ENCODE measurements at regions not wholly inside any gene's neighbourhood (a gene's known extent, or its start where the extent isn't known, plus 50 kb on each side); places are given as distances from the start of the nearest gene placed in this dataset.
"Not testable (repeated sequence)": the region's sequence is repeated elsewhere in the genome, so short reads cannot be mapped to it uniquely, and the experiment has no call there.

DNA sequence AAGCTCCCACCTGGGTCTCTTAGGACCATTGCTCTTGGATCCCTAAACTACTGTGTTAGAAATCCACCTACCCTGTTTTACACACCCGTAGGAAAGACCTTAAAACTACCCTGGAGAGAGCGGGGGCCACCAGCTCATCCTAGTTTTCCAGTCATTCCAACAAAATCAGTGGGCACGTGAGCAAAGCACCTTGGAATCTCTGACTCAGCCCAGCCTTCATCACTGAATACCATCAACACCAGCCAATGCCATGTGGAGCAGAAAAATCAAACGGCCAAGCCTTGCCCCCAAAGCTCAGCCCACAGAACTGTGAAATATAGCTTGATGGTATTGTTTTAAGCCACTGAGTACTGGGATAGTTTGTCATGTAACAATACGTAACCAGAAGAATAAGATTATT, 449.7 kb upstream of the CHAC2 start:
- no peak for FAIRE-seq
- no peak for DNase-seq (ENCODE audit: insufficient read length, low spot score)
- TF ChIP-seq POLR2AphosphoS5 (IDR thresholded peaks at IDR 0.05; ENCODE audit: low read depth, low read length): no peak
- no peak for TF ChIP-seq POU2F2 (IDR thresholded peaks at IDR 0.05; ENCODE audit: low read depth, low read length)
- TF ChIP-seq TAF1 (IDR thresholded peaks at IDR 0.05; ENCODE audit: low read depth, low read length): no peak
- no peak for TF ChIP-seq SPI1 (IDR thresholded peaks at IDR 0.05; ENCODE audit: low read depth, low read length)
- no peak for TF ChIP-seq PAX5 (IDR thresholded peaks at IDR 0.05; ENCODE audit: insufficient read depth, low read length, severe bottlenecking)
- no peak for TF ChIP-seq POLR2A (IDR thresholded peaks at IDR 0.05; ENCODE audit: low read depth, low read length)

DNA sequence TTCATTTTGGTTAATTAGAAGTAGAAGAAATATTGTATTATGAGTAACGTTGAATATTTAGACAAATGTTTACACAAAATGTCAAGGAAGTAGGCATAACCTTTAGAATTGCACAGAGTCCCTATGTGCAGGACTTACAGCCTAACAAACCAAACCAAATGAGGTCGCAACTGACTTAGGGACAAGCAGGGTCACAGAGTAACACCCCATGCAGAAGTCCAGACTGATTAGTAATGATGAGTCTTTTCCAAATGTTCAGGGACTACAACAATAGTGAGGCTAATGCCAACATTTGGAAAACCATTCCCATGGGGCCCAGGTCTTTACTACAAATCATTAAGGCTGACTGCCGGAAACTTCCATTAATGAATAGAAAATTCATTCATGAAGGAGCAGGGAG, 452.5 kb upstream of the CHAC2 start:
- TF ChIP-seq SPI1 (IDR thresholded peaks at IDR 0.05; ENCODE audit: low read depth, low read length) (no peak), POLR2AphosphoS5 (IDR thresholded peaks at IDR 0.05; ENCODE audit: low read depth, low read length) (no peak), PAX5 (IDR thresholded peaks at IDR 0.05; ENCODE audit: insufficient read depth, low read length, severe bottlenecking) (no peak), POU2F2 (IDR thresholded peaks at IDR 0.05; ENCODE audit: low read depth, low read length) (no peak), TAF1 (IDR thresholded peaks at IDR 0.05; ENCODE audit: low read depth, low read length) (no peak), POLR2A (IDR thresholded peaks at IDR 0.05; ENCODE audit: low read depth, low read length) (no peak)
- FAIRE-seq (no peak), DNase-seq (ENCODE audit: insufficient read length, low spot score) (no peak)

DNA sequence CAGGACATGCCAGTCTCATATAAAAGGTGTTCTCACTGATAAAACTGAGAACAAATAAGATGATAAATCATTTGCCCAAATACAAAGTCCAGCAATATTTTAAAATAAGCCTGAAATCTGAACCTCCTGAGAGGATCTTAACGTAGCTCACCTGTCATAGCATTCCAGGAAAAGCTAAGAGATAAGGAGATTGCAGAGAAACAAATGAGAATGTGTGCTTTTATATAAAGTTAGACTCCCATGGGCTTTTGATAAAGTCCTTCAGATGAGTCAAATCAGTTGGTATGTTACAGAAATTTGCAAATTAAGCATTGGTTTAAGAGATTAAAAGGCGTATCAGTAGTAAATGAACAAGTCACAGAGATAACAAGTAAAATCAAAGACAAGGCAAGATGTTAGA, 452.9 kb upstream of the CHAC2 start:
- no peak for DNase-seq (ENCODE audit: insufficient read length, low spot score)
- FAIRE-seq: no peak
- TF ChIP-seq POU2F2 (IDR thresholded peaks at IDR 0.05; ENCODE audit: low read depth, low read length) (no peak), PAX5 (IDR thresholded peaks at IDR 0.05; ENCODE audit: insufficient read depth, low read length, severe bottlenecking) (no peak), SPI1 (IDR thresholded peaks at IDR 0.05; ENCODE audit: low read depth, low read length) (no peak), POLR2A (IDR thresholded peaks at IDR 0.05; ENCODE audit: low read depth, low read length) (no peak), POLR2AphosphoS5 (IDR thresholded peaks at IDR 0.05; ENCODE audit: low read depth, low read length) (no peak), TAF1 (IDR thresholded peaks at IDR 0.05; ENCODE audit: low read depth, low read length) (no peak)

DNA sequence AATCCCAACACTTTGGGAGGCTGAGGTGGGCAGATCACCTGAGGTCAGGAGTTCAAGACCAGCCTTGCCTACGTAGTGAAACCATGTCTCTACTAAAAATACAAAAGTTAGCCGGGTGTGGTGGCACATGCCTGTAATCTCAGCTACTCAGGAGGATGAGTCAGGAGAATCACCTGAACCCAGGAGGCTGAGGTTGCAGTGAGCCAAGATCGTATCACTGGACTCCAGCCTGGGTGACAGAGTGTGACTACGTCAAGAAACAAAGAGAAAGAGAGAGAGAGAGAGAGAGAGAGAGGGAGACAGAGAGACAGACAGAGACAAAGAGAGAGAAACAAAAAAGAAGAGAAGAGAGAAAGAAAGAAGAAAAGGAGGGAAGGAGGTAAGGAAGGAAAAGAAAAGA, 454.0 kb upstream of the CHAC2 start:
- not testable (repeated sequence) for FAIRE-seq; DNase-seq (ENCODE audit: insufficient read length, low spot score)

DNA sequence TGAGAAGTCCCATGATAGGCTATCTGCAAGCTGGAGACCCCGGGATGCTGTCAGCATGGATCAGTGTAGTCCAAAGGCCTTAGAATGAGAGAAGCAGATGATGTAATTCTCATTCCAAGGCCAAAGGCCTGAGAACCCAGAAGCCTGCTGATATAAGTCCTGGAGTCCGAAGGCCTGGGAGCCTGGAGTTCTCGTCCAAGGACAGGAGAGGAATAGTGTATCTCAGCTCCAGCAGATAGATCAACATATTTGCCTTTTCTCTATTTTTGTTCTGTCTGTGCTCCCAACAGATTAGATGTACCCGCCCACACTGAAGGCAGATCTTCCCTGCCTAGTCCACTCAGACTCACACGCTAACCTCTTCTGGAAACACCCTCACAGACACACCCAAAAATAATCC, 454.9 kb upstream of the CHAC2 start:
- DNase-seq (ENCODE audit: insufficient read length, low spot score) (no peak), FAIRE-seq (no peak)
- no peak for TF ChIP-seq POLR2A (IDR thresholded peaks at IDR 0.05; ENCODE audit: low read depth, low read length)
- TF ChIP-seq SPI1 (IDR thresholded peaks at IDR 0.05; ENCODE audit: low read depth, low read length): no peak
- no peak for TF ChIP-seq POU2F2 (IDR thresholded peaks at IDR 0.05; ENCODE audit: low read depth, low read length)
- no peak for TF ChIP-seq PAX5 (IDR thresholded peaks at IDR 0.05; ENCODE audit: insufficient read depth, low read length, severe bottlenecking)
- TF ChIP-seq POLR2AphosphoS5 (IDR thresholded peaks at IDR 0.05; ENCODE audit: low read depth, low read length): no peak
- no peak for TF ChIP-seq TAF1 (IDR thresholded peaks at IDR 0.05; ENCODE audit: low read depth, low read length)

DNA sequence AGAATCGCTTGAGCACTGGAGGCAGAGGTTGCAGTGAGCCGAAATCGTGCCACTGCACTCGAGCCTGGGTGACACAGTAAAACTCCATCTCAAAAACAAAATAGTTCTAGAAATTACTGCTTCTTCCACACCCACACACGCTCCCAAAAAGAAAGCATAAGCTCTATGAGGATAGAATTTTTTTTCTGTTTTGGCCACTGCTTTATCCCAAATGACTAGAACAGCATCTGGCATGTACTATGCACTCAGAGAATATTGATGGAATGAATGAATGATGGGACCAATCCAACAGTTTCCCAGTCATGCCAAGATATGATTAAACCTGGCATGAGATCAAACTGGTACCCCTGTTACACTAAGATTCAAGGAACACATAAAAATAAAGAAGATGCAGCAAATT, 455.4 kb upstream of the CHAC2 start:
- no peak for FAIRE-seq
- TF ChIP-seq PAX5 (IDR thresholded peaks at IDR 0.05; ENCODE audit: insufficient read depth, low read length, severe bottlenecking) (no peak), POLR2AphosphoS5 (IDR thresholded peaks at IDR 0.05; ENCODE audit: low read depth, low read length) (no peak), SPI1 (IDR thresholded peaks at IDR 0.05; ENCODE audit: low read depth, low read length) (no peak), POU2F2 (IDR thresholded peaks at IDR 0.05; ENCODE audit: low read depth, low read length) (no peak), TAF1 (IDR thresholded peaks at IDR 0.05; ENCODE audit: low read depth, low read length) (no peak), POLR2A (IDR thresholded peaks at IDR 0.05; ENCODE audit: low read depth, low read length) (no peak)
- DNase-seq (ENCODE audit: insufficient read length, low spot score): no peak

DNA sequence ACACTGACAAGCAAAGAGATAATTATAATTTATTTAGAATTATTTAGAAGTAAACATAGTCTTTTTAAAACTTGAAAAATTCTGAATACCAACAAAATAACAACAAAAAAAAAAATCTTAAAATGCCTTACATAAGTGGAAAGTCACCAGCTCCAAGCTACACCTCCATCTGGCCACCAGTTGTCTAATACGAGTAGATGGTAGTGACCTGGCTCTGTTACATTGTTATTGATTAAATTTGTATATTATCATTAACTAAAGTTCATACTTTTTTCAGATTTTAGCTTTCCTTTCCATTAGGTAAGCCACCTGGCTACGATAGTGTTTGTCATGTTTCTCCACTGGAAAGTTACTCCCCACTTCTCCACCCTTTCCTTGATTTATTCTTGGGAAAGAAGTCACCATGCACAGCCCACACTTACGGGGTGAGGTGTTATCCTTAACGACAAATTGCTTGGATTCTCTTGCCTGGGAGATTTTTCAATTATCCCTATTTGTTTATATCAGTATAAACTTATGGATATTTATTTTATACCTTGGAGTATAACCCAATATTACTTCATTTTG, 464.5 kb upstream of the CHAC2 start:
- TF ChIP-seq POLR2AphosphoS5 (IDR thresholded peaks at IDR 0.05; ENCODE audit: low read depth, low read length): no peak
- FAIRE-seq (no peak), DNase-seq (ENCODE audit: insufficient read length, low spot score) (no peak)

DNA sequence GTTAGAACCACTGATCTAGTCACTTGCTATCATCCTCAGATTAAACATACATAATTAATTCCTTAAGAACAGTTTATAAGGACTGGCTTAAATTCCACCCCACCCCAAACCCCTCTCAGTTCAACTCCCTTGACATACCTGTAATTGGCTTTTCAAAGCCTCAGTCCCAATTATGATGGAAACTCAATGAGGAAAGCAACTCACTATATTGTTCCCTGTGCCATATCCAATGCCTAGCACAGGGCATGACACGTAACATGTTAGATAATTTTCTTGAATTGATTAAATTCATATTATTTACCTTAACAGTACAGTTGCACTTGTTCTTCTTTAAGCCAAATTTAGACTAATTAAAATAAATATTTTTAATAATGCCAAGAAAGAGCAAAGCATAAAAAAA, 465.1 kb upstream of the CHAC2 start:
- FAIRE-seq (no peak), DNase-seq (ENCODE audit: insufficient read length, low spot score) (no peak)
- no peak for TF ChIP-seq PAX5 (IDR thresholded peaks at IDR 0.05; ENCODE audit: insufficient read depth, low read length, severe bottlenecking)
- no peak for TF ChIP-seq SPI1 (IDR thresholded peaks at IDR 0.05; ENCODE audit: low read depth, low read length)
- TF ChIP-seq POU2F2 (IDR thresholded peaks at IDR 0.05; ENCODE audit: low read depth, low read length): no peak
- no peak for TF ChIP-seq TAF1 (IDR thresholded peaks at IDR 0.05; ENCODE audit: low read depth, low read length)
- TF ChIP-seq POLR2AphosphoS5 (IDR thresholded peaks at IDR 0.05; ENCODE audit: low read depth, low read length): no peak
- TF ChIP-seq POLR2A (IDR thresholded peaks at IDR 0.05; ENCODE audit: low read depth, low read length): no peak

DNA sequence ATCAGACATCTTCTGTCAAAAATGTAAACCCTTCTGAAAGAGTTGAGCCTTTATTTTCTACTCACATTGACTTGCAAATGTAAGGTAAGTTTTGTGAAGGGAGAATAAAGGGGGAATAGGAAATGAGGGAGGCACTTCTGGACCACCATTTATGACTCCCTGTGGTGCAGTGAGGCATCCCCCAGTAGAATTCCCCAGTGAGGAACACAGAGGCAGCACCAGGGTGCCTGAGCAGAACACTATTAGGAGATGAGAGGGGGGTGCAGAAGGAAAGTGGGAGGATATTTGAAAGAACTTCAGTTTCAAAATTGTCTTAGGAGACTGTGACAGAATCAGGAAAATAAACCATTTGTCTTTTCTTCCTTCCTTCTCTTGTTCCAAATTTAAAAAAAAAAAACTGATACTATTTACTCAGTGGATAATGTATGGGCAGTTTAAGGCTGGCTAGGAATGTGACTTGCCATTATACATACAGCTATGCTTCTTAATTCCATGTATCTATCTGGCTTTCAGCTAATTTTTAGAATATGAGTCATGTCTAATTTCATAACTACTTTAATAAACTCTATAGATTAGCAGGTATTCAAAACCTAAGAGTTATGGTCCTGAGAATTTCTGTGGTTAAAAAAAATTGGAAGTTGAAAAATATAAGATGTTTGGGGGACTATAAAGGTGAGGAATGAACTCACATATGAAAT, 478.1 kb upstream of the CHAC2 start:
- TF ChIP-seq SPI1 (IDR thresholded peaks at IDR 0.05; ENCODE audit: low read depth, low read length) (no peak), PAX5 (IDR thresholded peaks at IDR 0.05; ENCODE audit: insufficient read depth, low read length, severe bottlenecking) (no peak), POLR2AphosphoS5 (IDR thresholded peaks at IDR 0.05; ENCODE audit: low read depth, low read length) (no peak), POLR2A (IDR thresholded peaks at IDR 0.05; ENCODE audit: low read depth, low read length) (no peak), TAF1 (IDR thresholded peaks at IDR 0.05; ENCODE audit: low read depth, low read length) (no peak), POU2F2 (IDR thresholded peaks at IDR 0.05; ENCODE audit: low read depth, low read length) (no peak)
- no peak for FAIRE-seq
- DNase-seq (ENCODE audit: insufficient read length, low spot score): no peak

DNA sequence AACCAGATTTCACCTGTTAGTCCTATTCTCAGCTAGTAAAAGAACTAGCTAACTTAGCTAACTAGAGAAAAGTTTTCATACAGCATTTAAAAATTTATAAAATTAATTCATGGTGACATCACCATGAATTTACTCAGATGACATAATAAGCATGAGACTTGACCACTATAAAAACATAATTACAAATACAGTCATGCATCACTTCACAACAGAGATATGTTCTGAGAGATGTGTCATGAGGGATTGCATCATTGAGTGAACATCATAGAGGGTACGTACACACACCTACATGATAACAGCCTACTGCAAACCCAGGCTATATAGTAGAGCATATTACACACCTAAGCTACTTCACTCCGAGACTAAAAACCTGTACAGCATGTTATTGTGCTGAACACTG, 481.3 kb upstream of the CHAC2 start:
- FAIRE-seq: no peak
- DNase-seq (ENCODE audit: insufficient read length, low spot score): no peak
- TF ChIP-seq POLR2AphosphoS5 (IDR thresholded peaks at IDR 0.05; ENCODE audit: low read depth, low read length) (no peak), TAF1 (IDR thresholded peaks at IDR 0.05; ENCODE audit: low read depth, low read length) (no peak), PAX5 (IDR thresholded peaks at IDR 0.05; ENCODE audit: insufficient read depth, low read length, severe bottlenecking) (no peak), SPI1 (IDR thresholded peaks at IDR 0.05; ENCODE audit: low read depth, low read length) (no peak), POLR2A (IDR thresholded peaks at IDR 0.05; ENCODE audit: low read depth, low read length) (no peak), POU2F2 (IDR thresholded peaks at IDR 0.05; ENCODE audit: low read depth, low read length) (no peak)

Measured in GM12891 (cell line).